Stomach smooth muscle (tissue), 2 donors: ENCODE measurements at regions not wholly inside any gene's neighbourhood (a gene's known extent, or its start where the extent isn't known, plus 50 kb on each side); places are given as distances from the start of the nearest gene placed in this dataset.
"Not testable (repeated sequence)": the region's sequence is repeated elsewhere in the genome, so short reads cannot be mapped to it uniquely, and the experiment has no call there.

ENCODE experiments used
- H3K27ac ChIP-seq: one replicate; pipeline ENCODE4 v1.7.0; 2013; ENCODE audit warnings: mild to moderate bottlenecking, low read length, inconsistent platforms
- H3K27me3 ChIP-seq, 2 donors: one replicate each; pipeline ENCODE4 v1.7.0; 2013; ENCODE audit warnings: low read length in 2 of 2; ENCODE audit not compliant: insufficient read depth in 2 of 2, control insufficient read depth in 1 of 2
- H3K36me3 ChIP-seq, 2 donors: one replicate each; pipeline ENCODE4 v1.7.0; 2013; ENCODE audit warnings: low read length in 2 of 2; ENCODE audit not compliant: control insufficient read depth in 2 of 2, insufficient read depth in 2 of 2
- H3K4me1 ChIP-seq: one replicate; pipeline ENCODE4 v1.7.0; 2013; ENCODE audit warnings: low read length; ENCODE audit not compliant: control insufficient read depth, insufficient read depth
- H3K4me3 ChIP-seq, 2 donors: one replicate each; pipeline ENCODE4 v1.7.0; 2013; ENCODE audit warnings: low read length in 2 of 2
- H3K9ac ChIP-seq, 2 donors: one replicate each; pipeline ENCODE4 v1.7.0; 2013; ENCODE audit warnings: low read length in 2 of 2, mild to moderate bottlenecking in 1 of 2
- H3K9me3 ChIP-seq, 2 donors: one replicate each; pipeline ENCODE4 v1.7.0; 2013; ENCODE audit warnings: low read length in 2 of 2; ENCODE audit not compliant: control insufficient read depth in 2 of 2
- donor health status: healthy.
- donor health status: Pancreatic carcinoma.

DNA sequence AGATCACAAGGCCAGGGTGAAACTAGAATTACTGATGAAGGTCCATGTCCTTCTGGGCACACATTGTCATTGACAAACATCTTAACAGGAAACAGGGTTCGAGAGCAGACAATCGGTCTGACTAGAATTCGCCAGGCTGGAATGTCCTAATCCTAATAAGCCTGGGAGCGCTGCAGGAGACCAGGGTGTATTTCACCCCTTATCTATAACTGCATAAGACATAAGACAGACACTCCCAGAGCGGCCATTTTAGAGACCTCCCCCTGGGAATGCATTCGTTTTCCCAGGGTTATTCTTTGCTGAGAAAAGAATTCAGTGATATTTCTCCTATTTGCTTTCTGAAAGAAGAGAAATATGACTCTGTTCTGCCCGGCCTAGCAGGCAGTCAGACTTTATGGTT lies 1112.9 kb upstream of the TENM3 start:
- H3K9ac ChIP-seq, H3K9me3 ChIP-seq: not testable (repeated sequence)

GRCh38 chr4:181137351-181137750 lies 1105.9 kb upstream of the TENM3 start:
- H3K9me3 ChIP-seq, result no peaks in the 10 kb centered on the region
- H3K27me3 ChIP-seq, result peaks cover 0 to 3% of the 10 kb centered on the region in 2 donors
- H3K9ac ChIP-seq, result no peak overlapping the region
- no peaks in the 10 kb centered on the region for H3K4me1 ChIP-seq
- no peaks in the 10 kb centered on the region for H3K36me3 ChIP-seq
- H3K27ac ChIP-seq, result no peak overlapping the region
- H3K4me3 ChIP-seq, result no peak overlapping the region

More for the DNA sequence above, 1112.9 kb upstream of the TENM3 start:
- not testable (repeated sequence) for H3K4me1 ChIP-seq, H3K4me3 ChIP-seq, H3K27me3 ChIP-seq, H3K27ac ChIP-seq, H3K36me3 ChIP-seq

- Histone ChIP-seq H3K9ac (no peak overlapping the region), H3K4me3 (no peak overlapping the region), H3K36me3 (no peaks in the 10 kb centered on the region), H3K4me1 (no peaks in the 10 kb centered on the region), H3K9me3 (no peaks in the 10 kb centered on the region), H3K27me3 (peaks cover 3 to 9% of the 10 kb centered on the region in 2 donors), H3K27ac (no peak overlapping the region)
Measured at GRCh38 chr4:181138116-181138515, 1105.1 kb upstream of the TENM3 start.

DNA sequence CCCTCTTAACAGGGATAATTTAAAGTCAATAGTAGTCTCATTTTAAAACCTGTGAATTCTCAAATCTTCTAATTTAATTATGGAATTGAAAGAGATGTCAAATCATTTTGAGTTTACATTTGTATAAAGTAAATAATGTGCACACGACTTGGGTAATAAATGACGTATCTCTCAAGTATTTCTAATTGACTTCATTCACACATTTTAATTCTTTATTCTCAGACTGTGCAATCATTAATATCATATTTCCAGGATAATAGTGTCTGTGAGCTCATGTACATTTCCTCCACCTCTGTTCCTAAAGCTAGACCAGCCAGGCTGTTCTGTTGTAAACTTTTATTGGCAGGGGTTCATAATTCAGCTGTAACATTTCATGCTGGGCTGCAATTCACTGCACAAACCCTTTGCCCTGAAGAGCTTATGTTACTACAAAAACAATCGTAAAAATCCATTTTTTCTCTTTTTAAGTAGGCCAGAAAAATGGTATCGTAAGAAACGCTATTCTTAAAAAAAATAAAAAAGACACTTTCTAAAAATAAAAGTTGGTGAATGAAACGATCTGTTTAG lies 1103.1 kb upstream of the TENM3 start:
- H3K4me3 ChIP-seq, result no peak overlapping the region
- H3K4me1 ChIP-seq, result no peaks in the 10 kb centered on the region
- peaks cover 3 to 9% of the 10 kb centered on the region in 2 donors for H3K27me3 ChIP-seq
- H3K9ac ChIP-seq, result no peak overlapping the region
- no peaks in the 10 kb centered on the region for H3K36me3 ChIP-seq
- no peak overlapping the region for H3K27ac ChIP-seq
- no peaks in the 10 kb centered on the region for H3K9me3 ChIP-seq

DNA sequence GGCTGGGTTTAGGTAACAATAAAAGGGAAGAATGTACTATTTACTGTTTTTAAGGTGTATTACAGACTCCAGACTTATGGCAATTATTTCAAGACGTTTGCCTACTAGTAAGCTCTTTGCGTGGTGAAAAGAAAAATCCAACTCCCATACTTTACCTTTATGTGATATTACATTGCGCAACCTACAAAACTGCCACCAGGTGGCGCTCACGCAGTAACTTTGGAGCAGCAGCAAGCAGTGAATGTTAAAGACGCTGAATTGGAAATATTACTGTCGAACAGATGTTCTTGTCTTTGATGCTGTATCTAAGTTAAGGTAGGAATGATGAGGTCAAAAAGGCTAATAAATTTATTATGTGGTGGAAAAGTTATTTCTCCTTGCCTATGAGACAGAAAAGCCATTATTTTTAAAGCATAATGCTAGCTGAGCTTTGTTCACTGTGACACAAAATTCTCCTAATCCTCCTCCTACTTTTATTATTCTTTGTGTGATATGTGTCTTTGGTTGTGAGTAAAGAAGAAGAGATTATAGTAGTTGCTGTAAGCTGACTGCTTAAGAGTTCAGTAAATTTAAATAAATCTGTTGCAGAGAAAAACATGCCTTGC lies 1099.8 kb upstream of the TENM3 start:
- H3K4me3 ChIP-seq, result no peak overlapping the region
- H3K4me1 ChIP-seq, result no peaks in the 10 kb centered on the region
- H3K27me3 ChIP-seq, result peaks cover 3 to 9% of the 10 kb centered on the region in 2 donors
- H3K36me3 ChIP-seq, result no peaks in the 10 kb centered on the region
- H3K9me3 ChIP-seq, result no peaks in the 10 kb centered on the region
- no peak overlapping the region for H3K9ac ChIP-seq
- no peak overlapping the region for H3K27ac ChIP-seq

DNA sequence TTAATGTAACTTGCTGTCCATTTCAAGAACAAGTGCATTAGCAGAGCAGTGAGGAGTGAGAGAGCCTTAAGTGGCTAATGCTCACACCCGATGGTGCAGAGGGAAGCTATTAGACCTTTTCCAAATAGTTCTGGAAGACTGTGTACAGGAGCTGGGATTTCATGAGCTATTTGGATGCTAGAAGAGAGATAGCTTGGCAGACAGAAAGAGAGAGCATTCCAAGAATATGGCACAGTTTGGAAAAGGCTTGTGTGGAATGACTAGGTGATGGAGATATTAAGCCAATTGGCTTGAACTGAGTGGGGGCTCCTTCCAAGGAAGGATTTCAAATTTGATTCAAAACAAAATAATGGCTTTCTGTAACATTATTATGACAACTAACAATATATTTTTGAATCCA lies 1097.2 kb upstream of the TENM3 start:
- no peaks in the 10 kb centered on the region for H3K4me1 ChIP-seq

DNA sequence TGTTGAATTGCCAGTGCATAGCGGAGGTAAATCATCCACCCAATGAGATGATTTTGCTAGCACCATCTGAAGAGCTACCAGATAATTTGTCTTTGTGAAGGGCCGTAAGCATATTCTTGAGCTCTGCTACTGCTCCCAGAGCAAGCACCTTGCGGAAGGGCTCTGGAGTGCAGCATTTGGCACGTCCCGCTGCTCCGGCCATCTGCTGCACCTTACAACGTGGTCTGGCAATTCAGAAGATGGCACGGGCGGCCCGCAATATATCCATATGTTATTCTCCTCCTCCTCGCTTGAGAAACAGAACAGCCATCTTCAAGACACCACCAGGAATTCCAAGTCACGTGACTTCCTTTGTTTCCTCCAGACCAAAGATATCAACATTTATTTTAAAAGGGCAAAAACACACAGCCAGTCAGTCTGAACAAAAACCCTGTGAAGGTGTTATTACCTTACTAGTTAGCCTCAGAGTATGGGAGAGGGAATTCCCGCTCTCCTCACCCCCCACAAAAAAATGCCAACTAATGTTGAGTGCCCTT lies 1095.7 kb upstream of the TENM3 start:
- Histone ChIP-seq H3K9ac (no peak overlapping the region), H3K27me3 (peaks cover 2 to 4% of the 10 kb centered on the region in 2 donors), H3K4me3 (no peak overlapping the region), H3K27ac (no peak overlapping the region), H3K4me1 (no peaks in the 10 kb centered on the region), H3K9me3 (no peaks in the 10 kb centered on the region), H3K36me3 (no peaks in the 10 kb centered on the region)

More for the DNA sequence above, 1097.2 kb upstream of the TENM3 start:
- Histone ChIP-seq H3K27ac (no peak overlapping the region), H3K4me3 (no peak overlapping the region), H3K36me3 (no peaks in the 10 kb centered on the region), H3K9ac (no peak overlapping the region), H3K9me3 (no peaks in the 10 kb centered on the region), H3K27me3 (peaks cover 3 to 9% of the 10 kb centered on the region in 2 donors)

- H3K27me3 ChIP-seq, result no peaks in the 10 kb centered on the region
- no peak overlapping the region for H3K9ac ChIP-seq
- no peak overlapping the region for H3K27ac ChIP-seq
- no peak overlapping the region for H3K4me3 ChIP-seq
- no peaks in the 10 kb centered on the region for H3K36me3 ChIP-seq
- no peaks in the 10 kb centered on the region for H3K4me1 ChIP-seq
- H3K9me3 ChIP-seq, result no peaks in the 10 kb centered on the region
Measured at GRCh38 chr4:181148470-181148869, 1094.7 kb upstream of the TENM3 start.

DNA sequence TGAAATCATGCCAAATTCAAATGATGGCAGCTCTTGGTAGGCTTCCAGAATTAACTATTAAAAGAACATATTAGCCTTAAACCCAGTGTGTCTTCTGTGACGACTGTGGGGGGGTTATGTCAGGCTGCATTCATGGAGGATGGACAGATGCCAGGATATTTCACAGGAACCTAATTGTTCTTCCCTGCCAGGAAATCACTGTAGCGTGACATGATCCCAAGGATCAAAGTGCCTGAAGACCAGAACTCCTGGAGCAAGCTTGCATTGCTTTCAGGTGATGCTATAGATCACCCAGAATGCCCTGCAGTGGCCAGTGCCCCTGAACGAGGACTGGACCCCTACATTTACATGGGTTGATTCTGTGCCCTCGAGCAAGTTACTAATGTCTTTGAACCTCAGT lies 1093.0 kb upstream of the TENM3 start:
- Histone ChIP-seq H3K4me1 (no peaks in the 10 kb centered on the region), H3K27ac (no peak overlapping the region), H3K9me3 (no peaks in the 10 kb centered on the region), H3K9ac (no peak overlapping the region), H3K4me3 (no peak overlapping the region), H3K27me3 (no peaks in the 10 kb centered on the region), H3K36me3 (no peaks in the 10 kb centered on the region)

DNA sequence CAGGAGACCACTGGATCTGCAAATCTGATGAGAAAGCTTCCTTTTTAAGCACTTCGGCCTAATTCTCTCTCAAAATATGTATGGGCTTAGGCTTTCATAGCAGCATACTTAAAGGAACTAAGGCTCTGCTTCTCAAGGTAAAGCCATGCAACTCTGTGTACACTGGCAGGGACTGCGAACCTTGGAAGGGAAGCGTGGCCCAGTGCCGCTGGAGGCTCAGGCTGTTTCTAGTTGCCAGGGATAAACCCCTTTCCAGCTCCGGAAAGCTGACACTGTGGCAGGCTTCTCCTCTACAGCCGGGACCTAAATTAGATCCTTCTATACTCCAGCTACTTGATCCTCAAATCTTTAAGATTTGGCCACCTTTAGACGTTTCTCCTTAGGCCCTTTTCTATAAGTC lies 1091.3 kb upstream of the TENM3 start:
- Histone ChIP-seq H3K27ac (no peak overlapping the region), H3K4me1 (no peaks in the 10 kb centered on the region), H3K9me3 (no peaks in the 10 kb centered on the region), H3K36me3 (no peaks in the 10 kb centered on the region), H3K9ac (no peak overlapping the region), H3K4me3 (no peak overlapping the region), H3K27me3 (no peaks in the 10 kb centered on the region)

- Histone ChIP-seq H3K9me3 (no peaks in the 10 kb centered on the region), H3K27ac (no peak overlapping the region), H3K4me1 (no peaks in the 10 kb centered on the region), H3K9ac (no peak overlapping the region), H3K36me3 (no peaks in the 10 kb centered on the region), H3K4me3 (no peak overlapping the region), H3K27me3 (no peaks in the 10 kb centered on the region)
Measured at GRCh38 chr4:181157647-181158046, 1085.6 kb upstream of the TENM3 start.
